ENCODE measurements at regions not wholly inside any gene's neighbourhood (a gene's known extent, or its start where the extent isn't known, plus 50 kb on each side); places are given as distances from the start of the nearest gene placed in this dataset.

DNA sequence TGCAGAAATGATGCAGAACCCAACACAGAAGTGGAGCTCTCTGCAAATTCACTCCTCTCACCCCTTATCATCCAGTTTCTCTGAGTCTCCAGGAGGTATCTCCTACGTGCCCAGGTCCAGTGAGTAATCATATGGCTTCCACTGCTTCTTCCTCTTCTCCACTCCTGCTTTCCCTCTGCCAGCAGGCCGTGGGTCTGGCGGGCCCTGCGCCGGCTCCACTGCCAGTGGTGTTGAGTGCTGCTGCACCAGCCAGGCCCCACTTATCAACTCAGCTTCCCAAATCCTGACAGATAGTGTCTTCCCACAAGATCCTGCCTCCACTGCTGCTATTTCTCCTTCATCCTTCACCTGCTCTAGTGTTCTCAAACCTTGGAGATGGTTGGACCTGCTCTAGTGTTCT is 227.6 kb upstream of the PARD3B start:
- Histone ChIP-seq H3K23ac (ENCODE audit: low read length in 2 of 2) (no peak overlapping the region), H2BK120ac (ENCODE audit: low read depth, low read length) (no peak overlapping the region), H3K79me1 (replicated peaks; ENCODE audit: low read length, poor library complexity, severe bottlenecking) (no peaks in the 10 kb centered on the region), H3K14ac (ENCODE audit: low read length in 2 of 2) (peak overlapping the region in 1 of 2 experiments; percentile 27), H2BK15ac (ENCODE audit: low read depth, poor library complexity, severe bottlenecking) (no peak overlapping the region), H3K9ac (ENCODE audit: low read length) (no peak overlapping the region), H2AK5ac (ENCODE audit: low read length, severe bottlenecking) (no peak overlapping the region), H3K27me3 (ENCODE audit: control insufficient read depth in 1 of 2, insufficient read depth in 1 of 2, low read length in 2 of 2) (no peaks in the 10 kb centered on the region), H2BK12ac (ENCODE audit: low read length in 2 of 2) (no peak overlapping the region), H2BK5ac (ENCODE audit: low read depth, low read length, poor library complexity, severe bottlenecking) (no peak overlapping the region), H3K18ac (ENCODE audit: low read depth in 1 of 2, low read length in 2 of 2) (no peak overlapping the region), H2AFZ (ENCODE audit: low read depth, low read length) (peak overlapping the region; percentile 49), H3K27ac (ENCODE audit: low read length, poor library complexity, severe bottlenecking) (no peak overlapping the region), H3K36me3 (ENCODE audit: control insufficient read depth in 1 of 2, insufficient read depth in 2 of 2, low read depth in 1 of 2, low read length in 2 of 2) (no peaks in the 10 kb centered on the region), H3K4me3 (ENCODE audit: insufficient read depth in 1 of 2, low read depth in 1 of 2, low read length in 2 of 2) (no peak overlapping the region), H4K91ac (ENCODE audit: low read length) (no peak overlapping the region), H3K4ac (ENCODE audit: low read depth in 1 of 2, low read length in 2 of 2) (no peak overlapping the region), H3K4me1 (ENCODE audit: control insufficient read depth, insufficient read depth, low read depth, low read length) (no peaks in the 10 kb centered on the region), H4K8ac (ENCODE audit: low read length) (no peak overlapping the region), H3K4me2 (ENCODE audit: low read length, poor library complexity, severe bottlenecking) (no peak overlapping the region), H3K9me3 (ENCODE audit: control insufficient read depth, low read length) (no peaks in the 10 kb centered on the region)
- DNase-seq = no peak
- WGBS = 92% methylated on average over 5 of the region's 5 CpGs

DNA sequence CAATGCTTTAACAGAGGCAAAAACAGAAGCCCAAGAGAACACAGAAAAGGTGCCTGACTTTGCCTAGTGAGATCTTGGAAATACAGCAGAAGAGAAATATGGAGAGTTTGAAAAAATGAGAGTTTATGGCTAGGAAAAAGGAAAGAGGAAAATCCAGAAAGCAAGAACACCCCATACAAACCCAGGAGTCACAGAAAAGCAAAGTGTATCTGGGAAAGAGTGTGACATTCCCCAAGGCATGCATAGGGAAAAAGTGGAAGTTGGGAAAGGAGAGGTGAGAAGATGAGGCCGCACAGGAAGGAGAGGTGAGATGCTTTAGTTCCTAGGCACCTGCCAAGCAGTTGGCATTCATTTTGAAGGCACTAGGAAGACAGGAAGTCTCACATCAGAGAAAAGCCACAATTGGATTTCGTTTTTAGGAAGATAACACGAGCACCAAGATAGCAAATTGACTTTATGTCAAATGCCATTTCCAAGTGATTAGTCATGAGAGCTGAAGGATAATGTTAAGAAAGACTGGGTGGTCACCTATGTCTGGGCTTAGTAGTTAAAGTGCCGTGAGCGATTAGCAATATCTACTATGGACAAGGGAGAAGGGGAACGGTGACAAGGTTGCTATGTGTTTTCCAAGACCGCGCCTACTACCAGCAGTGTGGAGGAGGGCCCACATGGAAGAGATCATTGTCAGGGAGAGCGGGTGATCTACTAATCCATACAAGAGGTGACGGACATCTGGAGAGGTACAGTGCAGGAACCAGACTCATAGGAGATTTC is 224.1 kb upstream of the PARD3B start:
- Histone ChIP-seq H3K27me3 (ENCODE audit: control insufficient read depth in 1 of 2, insufficient read depth in 1 of 2, low read length in 2 of 2) (no peaks in the 10 kb centered on the region), H2BK120ac (ENCODE audit: low read depth, low read length) (no peak overlapping the region), H2AK5ac (ENCODE audit: low read length, severe bottlenecking) (no peak overlapping the region), H3K9me3 (ENCODE audit: control insufficient read depth, low read length) (no peaks in the 10 kb centered on the region), H3K18ac (ENCODE audit: low read depth in 1 of 2, low read length in 2 of 2) (no peak overlapping the region), H3K14ac (ENCODE audit: low read length in 2 of 2) (no peak overlapping the region), H3K27ac (ENCODE audit: low read length, poor library complexity, severe bottlenecking) (no peak overlapping the region), H3K4me1 (ENCODE audit: control insufficient read depth, insufficient read depth, low read depth, low read length) (no peaks in the 10 kb centered on the region), H3K79me1 (replicated peaks; ENCODE audit: low read length, poor library complexity, severe bottlenecking) (no peaks in the 10 kb centered on the region), H2AFZ (ENCODE audit: low read depth, low read length) (no peak overlapping the region), H2BK5ac (ENCODE audit: low read depth, low read length, poor library complexity, severe bottlenecking) (no peak overlapping the region), H4K91ac (ENCODE audit: low read length) (no peak overlapping the region), H2BK15ac (ENCODE audit: low read depth, poor library complexity, severe bottlenecking) (no peak overlapping the region), H3K4ac (ENCODE audit: low read depth in 1 of 2, low read length in 2 of 2) (no peak overlapping the region), H3K23ac (ENCODE audit: low read length in 2 of 2) (no peak overlapping the region), H3K36me3 (ENCODE audit: control insufficient read depth in 1 of 2, insufficient read depth in 2 of 2, low read depth in 1 of 2, low read length in 2 of 2) (no peaks in the 10 kb centered on the region), H3K4me3 (ENCODE audit: insufficient read depth in 1 of 2, low read depth in 1 of 2, low read length in 2 of 2) (no peak overlapping the region), H3K9ac (ENCODE audit: low read length) (no peak overlapping the region), H3K4me2 (ENCODE audit: low read length, poor library complexity, severe bottlenecking) (no peak overlapping the region), H2BK12ac (ENCODE audit: low read length in 2 of 2) (peak overlapping the region in 1 of 2 experiments; percentile 7), H4K8ac (ENCODE audit: low read length) (no peak overlapping the region)
- DNase-seq = no peak
- 84% methylated on average over 10 of the region's 10 CpGs for WGBS

DNA sequence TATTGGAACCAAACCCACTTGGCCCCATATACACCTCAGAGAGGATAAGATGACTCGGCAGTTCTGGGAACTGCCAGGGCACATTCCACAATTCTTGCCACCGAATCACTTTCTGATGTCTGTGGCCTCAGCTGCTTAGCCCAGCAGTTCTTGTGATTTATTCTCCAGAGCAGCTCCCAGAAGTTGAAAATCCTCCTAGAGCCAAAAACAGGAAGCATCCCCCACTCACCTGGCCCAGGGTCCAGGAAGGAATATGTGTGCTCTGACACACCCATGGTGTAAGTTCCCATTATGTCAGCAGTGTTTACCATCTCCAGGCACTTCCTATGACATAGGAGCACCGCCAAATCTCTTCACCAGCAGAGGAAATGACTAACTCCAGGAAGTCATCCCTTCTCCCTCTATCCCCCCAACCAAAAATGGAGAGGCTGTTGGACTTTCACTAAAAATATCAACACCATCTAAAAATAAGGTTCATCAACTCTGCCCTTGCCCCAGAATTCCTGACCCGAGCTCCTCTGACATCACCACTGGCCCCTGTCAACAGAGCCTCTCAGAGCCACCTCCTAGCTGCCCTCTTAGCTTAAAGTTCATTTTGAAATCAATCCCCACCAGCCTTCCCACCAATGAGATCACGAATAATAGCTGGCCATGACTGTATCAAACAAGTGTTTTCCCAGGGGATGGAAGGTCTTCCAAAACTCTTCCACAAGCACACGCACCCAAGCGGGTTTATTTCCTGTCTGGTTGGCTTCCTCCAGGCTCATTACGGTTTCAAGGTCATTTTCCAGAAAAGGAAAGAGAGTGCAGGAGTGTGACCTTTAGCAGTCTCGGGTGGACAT is 223.1 kb upstream of the PARD3B start:
- no peaks in the 10 kb centered on the region for H3K9me3 ChIP-seq (ENCODE audit: control insufficient read depth, low read length)
- H3K27ac ChIP-seq (ENCODE audit: low read length, poor library complexity, severe bottlenecking) = no peak overlapping the region
- H3K4ac ChIP-seq (ENCODE audit: low read depth in 1 of 2, low read length in 2 of 2) = no peak overlapping the region
- H3K4me1 ChIP-seq (ENCODE audit: control insufficient read depth, insufficient read depth, low read depth, low read length) = no peaks in the 10 kb centered on the region
- H3K27me3 ChIP-seq (ENCODE audit: control insufficient read depth in 1 of 2, insufficient read depth in 1 of 2, low read length in 2 of 2) = no peaks in the 10 kb centered on the region
- no peak overlapping the region for H2BK15ac ChIP-seq (ENCODE audit: low read depth, poor library complexity, severe bottlenecking)
- peak overlapping the region; percentile 55 for H4K8ac ChIP-seq (ENCODE audit: low read length)
- 61% methylated on average over 9 of the region's 9 CpGs for WGBS
- no peak overlapping the region for H2BK5ac ChIP-seq (ENCODE audit: low read depth, low read length, poor library complexity, severe bottlenecking)
- no peak overlapping the region for H2BK120ac ChIP-seq (ENCODE audit: low read depth, low read length)
- H3K9ac ChIP-seq (ENCODE audit: low read length) = no peak overlapping the region
- H2AFZ ChIP-seq (ENCODE audit: low read depth, low read length) = no peak overlapping the region
- no peak overlapping the region for H4K91ac ChIP-seq (ENCODE audit: low read length)
- no peaks in the 10 kb centered on the region for H3K36me3 ChIP-seq (ENCODE audit: control insufficient read depth in 1 of 2, insufficient read depth in 2 of 2, low read depth in 1 of 2, low read length in 2 of 2)
- no peak overlapping the region for H3K23ac ChIP-seq (ENCODE audit: low read length in 2 of 2)
- H2AK5ac ChIP-seq (ENCODE audit: low read length, severe bottlenecking) = no peak overlapping the region
- H3K18ac ChIP-seq (ENCODE audit: low read depth in 1 of 2, low read length in 2 of 2) = no peak overlapping the region
- peak; percentile 40 for DNase-seq
- H3K4me2 ChIP-seq (ENCODE audit: low read length, poor library complexity, severe bottlenecking) = no peak overlapping the region
- H3K4me3 ChIP-seq (ENCODE audit: insufficient read depth in 1 of 2, low read depth in 1 of 2, low read length in 2 of 2) = no peak overlapping the region
- H2BK12ac ChIP-seq (ENCODE audit: low read length in 2 of 2) = no peak overlapping the region
- no peaks in the 10 kb centered on the region for H3K79me1 ChIP-seq (replicated peaks; ENCODE audit: low read length, poor library complexity, severe bottlenecking)
- no peak overlapping the region for H3K14ac ChIP-seq (ENCODE audit: low read length in 2 of 2)

DNA sequence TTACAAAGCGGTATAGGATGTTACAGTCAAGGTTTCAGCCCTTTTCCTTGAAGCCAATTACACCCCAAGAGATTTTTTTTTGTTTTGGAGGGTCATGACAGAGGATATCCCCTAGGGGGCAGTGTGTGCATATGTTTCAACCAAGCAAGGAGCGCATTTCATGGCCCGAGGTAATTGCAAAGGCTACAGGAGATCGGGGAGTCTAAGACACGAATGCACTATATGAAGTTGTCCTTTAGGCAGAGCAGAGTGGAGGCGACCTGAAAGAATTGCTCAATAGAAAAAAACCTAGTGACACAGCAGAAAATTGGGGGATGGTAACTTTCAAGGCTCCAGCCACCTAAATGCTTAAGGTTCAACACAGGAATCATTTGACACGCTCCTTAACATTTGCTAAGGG is 219.8 kb upstream of the PARD3B start:
- DNase-seq = peak; percentile 82
- Histone ChIP-seq H2BK120ac (ENCODE audit: low read depth, low read length) (no peak overlapping the region), H2BK5ac (ENCODE audit: low read depth, low read length, poor library complexity, severe bottlenecking) (no peak overlapping the region), H2AFZ (ENCODE audit: low read depth, low read length) (no peak overlapping the region), H4K8ac (ENCODE audit: low read length) (no peak overlapping the region), H3K9me3 (ENCODE audit: control insufficient read depth, low read length) (no peaks in the 10 kb centered on the region), H3K9ac (ENCODE audit: low read length) (peak overlapping the region; percentile 67), H3K79me1 (replicated peaks; ENCODE audit: low read length, poor library complexity, severe bottlenecking) (no peaks in the 10 kb centered on the region), H3K18ac (ENCODE audit: low read depth in 1 of 2, low read length in 2 of 2) (no peak overlapping the region), H3K4me1 (ENCODE audit: control insufficient read depth, insufficient read depth, low read depth, low read length) (no peaks in the 10 kb centered on the region), H3K27ac (ENCODE audit: low read length, poor library complexity, severe bottlenecking) (no peak overlapping the region), H3K14ac (ENCODE audit: low read length in 2 of 2) (no peak overlapping the region), H2BK15ac (ENCODE audit: low read depth, poor library complexity, severe bottlenecking) (no peak overlapping the region), H2AK5ac (ENCODE audit: low read length, severe bottlenecking) (no peak overlapping the region), H3K4me2 (ENCODE audit: low read length, poor library complexity, severe bottlenecking) (no peak overlapping the region), H3K4ac (ENCODE audit: low read depth in 1 of 2, low read length in 2 of 2) (no peak overlapping the region), H3K36me3 (ENCODE audit: control insufficient read depth in 1 of 2, insufficient read depth in 2 of 2, low read depth in 1 of 2, low read length in 2 of 2) (no peaks in the 10 kb centered on the region), H3K23ac (ENCODE audit: low read length in 2 of 2) (no peak overlapping the region), H3K27me3 (ENCODE audit: control insufficient read depth in 1 of 2, insufficient read depth in 1 of 2, low read length in 2 of 2) (no peaks in the 10 kb centered on the region), H2BK12ac (ENCODE audit: low read length in 2 of 2) (no peak overlapping the region), H4K91ac (ENCODE audit: low read length) (no peak overlapping the region), H3K4me3 (ENCODE audit: insufficient read depth in 1 of 2, low read depth in 1 of 2, low read length in 2 of 2) (no peak overlapping the region)
- WGBS = 2% methylated on average over 5 of the region's 7 CpGs

All from mesenchymal stem cell (in vitro differentiated cells and primary cell).